HT-29 (cell line): ENCODE measurements at regions not wholly inside any gene's neighbourhood (a gene's known extent, or its start where the extent isn't known, plus 50 kb on each side); places are given as distances from the start of the nearest gene placed in this dataset.
"Not testable (repeated sequence)": the region's sequence is repeated elsewhere in the genome, so short reads cannot be mapped to it uniquely, and the experiment has no call there.

Source experiments
- DNase-seq: peaks from one replicate; pipeline ENCODE4 v3.0.0-alpha.2; 2015; ENCODE audit warnings: low spot score

- no peak for DNase-seq
Measured at GRCh38 chr2:183459466-183459865, 335.2 kb downstream of the NUP35 start.

- DNase-seq, result no peak
Measured at GRCh38 chr2:183463821-183464220, 339.6 kb downstream of the NUP35 start.

GRCh38 chr2:183465048-183465447 lies 340.8 kb downstream of the NUP35 start:
- no peak for DNase-seq

GRCh38 chr2:183474912-183475695 lies 350.9 kb downstream of the NUP35 start:
- no peak for DNase-seq

GRCh38 chr2:183476490-183476889 lies 352.2 kb downstream of the NUP35 start:
- DNase-seq, result no peak

GRCh38 chr2:183477296-183477695 lies 353.1 kb downstream of the NUP35 start:
- DNase-seq, result no peak

- not testable (repeated sequence) for DNase-seq
Measured at GRCh38 chr2:183478941-183479595, 354.8 kb downstream of the NUP35 start.

GRCh38 chr2:183487326-183487725 lies 363.1 kb downstream of the NUP35 start:
- no peak for DNase-seq

- DNase-seq, result no peak
Measured at GRCh38 chr2:183488421-183488820, 364.2 kb downstream of the NUP35 start.

GRCh38 chr2:183490489-183490888 lies 366.2 kb downstream of the NUP35 start:
- DNase-seq, result no peak

- DNase-seq, result no peak
Measured at GRCh38 chr2:183490914-183491313, 366.7 kb downstream of the NUP35 start.

- no peak for DNase-seq
Measured at GRCh38 chr2:183493040-183493439, 368.8 kb downstream of the NUP35 start.

GRCh38 chr2:183495079-183495478 lies 370.8 kb downstream of the NUP35 start:
- DNase-seq, result no peak

- DNase-seq, result no peak
Measured at GRCh38 chr2:183495589-183496267, 371.5 kb downstream of the NUP35 start.

- no peak for DNase-seq
Measured at GRCh38 chr2:183497861-183498260, 373.6 kb downstream of the NUP35 start.

GRCh38 chr2:183505911-183506310 lies 381.7 kb downstream of the NUP35 start:
- no peak for DNase-seq

GRCh38 chr2:183511154-183511553 lies 386.9 kb downstream of the NUP35 start:
- DNase-seq, result no peak

- DNase-seq, result no peak
Measured at GRCh38 chr2:183519371-183520056, 395.3 kb downstream of the NUP35 start.

GRCh38 chr2:183521911-183522310 lies 397.7 kb downstream of the NUP35 start:
- no peak for DNase-seq

- no peak for DNase-seq
Measured at GRCh38 chr2:183522489-183523266, 398.4 kb downstream of the NUP35 start.

GRCh38 chr2:183530333-183530901 lies 406.2 kb downstream of the NUP35 start:
- no peak for DNase-seq
